HG03354 (cell line): ENCODE measurements at regions not wholly inside any gene's neighbourhood (a gene's known extent, or its start where the extent isn't known, plus 50 kb on each side); places are given as distances from the start of the nearest gene placed in this dataset.
A peak's percentile ranks its signal among the peaks of the same experiment; 100 is the strongest.

Source experiments
- ATAC-seq: cut with Tn5 transposase; IDR thresholded peaks from one replicate; pipeline ENCODE4 v1.9.1; 2021; ENCODE audit warnings: mild to moderate bottlenecking; ENCODE audit not compliant: unreplicated experiment, poor library complexity, severe bottlenecking

GRCh38 chr5:117457656-117458055 lies 883.0 kb upstream of the SEMA6A start:
- ATAC-seq = no peak

GRCh38 chr5:117456866-117457470 lies 882.3 kb upstream of the SEMA6A start:
- ATAC-seq = no peak

GRCh38 chr5:117455236-117456233 lies 880.9 kb upstream of the SEMA6A start:
- peak; percentile 40 for ATAC-seq

- peak; percentile 93 for ATAC-seq
Measured at GRCh38 chr5:117454716-117455212, 880.1 kb upstream of the SEMA6A start.

GRCh38 chr5:117436846-117437245 lies 862.2 kb upstream of the SEMA6A start:
- no peak for ATAC-seq

GRCh38 chr5:117435203-117435602 lies 860.6 kb upstream of the SEMA6A start:
- ATAC-seq = no peak

GRCh38 chr5:117434254-117434653 lies 859.6 kb upstream of the SEMA6A start:
- ATAC-seq = no peak

- ATAC-seq = no peak
Measured at GRCh38 chr5:117433818-117434217, 859.2 kb upstream of the SEMA6A start.

GRCh38 chr5:117431091-117431490 lies 856.5 kb upstream of the SEMA6A start:
- no peak for ATAC-seq

GRCh38 chr5:117425163-117425562 lies 850.5 kb upstream of the SEMA6A start:
- ATAC-seq = no peak

GRCh38 chr5:117424559-117424958 lies 849.9 kb upstream of the SEMA6A start:
- no peak for ATAC-seq

GRCh38 chr5:117417501-117417900 lies 842.9 kb upstream of the SEMA6A start:
- no peak for ATAC-seq

GRCh38 chr5:117414926-117415325 lies 840.3 kb upstream of the SEMA6A start:
- no peak for ATAC-seq

- no peak for ATAC-seq
Measured at GRCh38 chr5:117411701-117412100, 837.1 kb upstream of the SEMA6A start.

GRCh38 chr5:117405197-117405596 lies 830.6 kb upstream of the SEMA6A start:
- no peak for ATAC-seq

- ATAC-seq = no peak
Measured at GRCh38 chr5:117394506-117395157, 820.0 kb upstream of the SEMA6A start.

- ATAC-seq = no peak
Measured at GRCh38 chr5:117393125-117393524, 818.5 kb upstream of the SEMA6A start.

GRCh38 chr5:117380316-117380715 lies 805.7 kb upstream of the SEMA6A start:
- ATAC-seq = no peak

GRCh38 chr5:117379521-117379920 lies 804.9 kb upstream of the SEMA6A start:
- no peak for ATAC-seq

- no peak for ATAC-seq
Measured at GRCh38 chr5:117376748-117377147, 802.1 kb upstream of the SEMA6A start.
